ENCODE measurements at regions not wholly inside any gene's neighbourhood (a gene's known extent, or its start where the extent isn't known, plus 50 kb on each side); places are given as distances from the start of the nearest gene placed in this dataset.

GRCh38 chr6:22145823-22146677 is 150.8 kb downstream of the PRL start:
- TF ChIP-seq, protein P1, sequence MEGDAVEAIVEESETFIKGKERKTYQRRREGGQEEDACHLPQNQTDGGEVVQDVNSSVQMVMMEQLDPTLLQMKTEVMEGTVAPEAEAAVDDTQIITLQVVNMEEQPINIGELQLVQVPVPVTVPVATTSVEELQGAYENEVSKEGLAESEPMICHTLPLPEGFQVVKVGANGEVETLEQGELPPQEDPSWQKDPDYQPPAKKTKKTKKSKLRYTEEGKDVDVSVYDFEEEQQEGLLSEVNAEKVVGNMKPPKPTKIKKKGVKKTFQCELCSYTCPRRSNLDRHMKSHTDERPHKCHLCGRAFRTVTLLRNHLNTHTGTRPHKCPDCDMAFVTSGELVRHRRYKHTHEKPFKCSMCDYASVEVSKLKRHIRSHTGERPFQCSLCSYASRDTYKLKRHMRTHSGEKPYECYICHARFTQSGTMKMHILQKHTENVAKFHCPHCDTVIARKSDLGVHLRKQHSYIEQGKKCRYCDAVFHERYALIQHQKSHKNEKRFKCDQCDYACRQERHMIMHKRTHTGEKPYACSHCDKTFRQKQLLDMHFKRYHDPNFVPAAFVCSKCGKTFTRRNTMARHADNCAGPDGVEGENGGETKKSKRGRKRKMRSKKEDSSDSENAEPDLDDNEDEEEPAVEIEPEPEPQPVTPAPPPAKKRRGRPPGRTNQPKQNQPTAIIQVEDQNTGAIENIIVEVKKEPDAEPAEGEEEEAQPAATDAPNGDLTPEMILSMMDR (IDR thresholded peaks at IDR 0.05; ENCODE audit: extremely low read depth in 1 of 2, insufficient read depth in 1 of 2, low read depth in 1 of 2, low read length in 2 of 2), result no peak
- TF ChIP-seq MAX (IDR thresholded peaks at IDR 0.05; ENCODE audit: insufficient read depth, insufficient read length) (no peak), GATA2 (IDR thresholded peaks at IDR 0.05; ENCODE audit: insufficient read depth, insufficient read length, low read depth, low read length) (no peak), POLR2AphosphoS5 (IDR thresholded peaks at IDR 0.05; ENCODE audit: insufficient read depth, low read depth, low read length) (no peak)

Measured in endothelial cell of umbilical vein (primary cell).